HG03571 (cell line): ENCODE measurements at regions not wholly inside any gene's neighbourhood (a gene's known extent, or its start where the extent isn't known, plus 50 kb on each side); places are given as distances from the start of the nearest gene placed in this dataset.

Experiments used
- ATAC-seq: cut with Tn5 transposase; IDR thresholded peaks from one replicate; pipeline ENCODE4 v1.9.1; 2021; ENCODE audit not compliant: unreplicated experiment

DNA sequence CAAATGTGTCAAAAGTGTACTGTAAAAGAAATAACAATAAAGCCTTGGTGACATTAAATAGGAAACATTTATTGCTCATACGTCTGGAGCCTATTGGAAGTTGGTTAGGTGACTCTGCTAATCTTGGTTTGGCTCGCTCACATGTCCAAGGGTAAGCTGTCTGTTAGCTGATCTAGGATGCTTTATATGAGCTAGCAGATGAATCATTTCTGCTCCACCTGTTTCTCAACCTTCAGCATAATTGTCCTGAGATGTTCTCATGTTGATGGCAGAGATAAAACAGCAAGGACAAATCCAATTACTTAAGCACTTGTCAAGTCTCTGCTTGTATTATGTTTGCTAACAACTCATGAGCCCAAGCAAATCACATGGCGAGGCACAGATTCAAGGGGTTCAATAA is 56.0 kb upstream of the CD53 start:
- ATAC-seq: no peak

- no peak for ATAC-seq
These were observed 61.4 kb upstream of the CD53 start for GRCh38 chr1:110811529-110811928.

- ATAC-seq: no peak
These were observed 72.9 kb upstream of the CD53 start for GRCh38 chr1:110800079-110800478.

GRCh38 chr1:110798691-110799256 is 74.2 kb upstream of the CD53 start:
- ATAC-seq: no peak

GRCh38 chr1:110788673-110789072 is 84.3 kb upstream of the CD53 start:
- ATAC-seq: no peak

- ATAC-seq: peak; percentile 73
These were observed 85.4 kb upstream of the CD53 start for GRCh38 chr1:110787328-110788071.

- ATAC-seq: no peak
These were observed 86.1 kb upstream of the CD53 start for GRCh38 chr1:110786802-110787327.

GRCh38 chr1:110785612-110786011 is 87.3 kb upstream of the CD53 start:
- no peak for ATAC-seq

GRCh38 chr1:110785055-110785454 is 87.9 kb upstream of the CD53 start:
- ATAC-seq: no peak

DNA sequence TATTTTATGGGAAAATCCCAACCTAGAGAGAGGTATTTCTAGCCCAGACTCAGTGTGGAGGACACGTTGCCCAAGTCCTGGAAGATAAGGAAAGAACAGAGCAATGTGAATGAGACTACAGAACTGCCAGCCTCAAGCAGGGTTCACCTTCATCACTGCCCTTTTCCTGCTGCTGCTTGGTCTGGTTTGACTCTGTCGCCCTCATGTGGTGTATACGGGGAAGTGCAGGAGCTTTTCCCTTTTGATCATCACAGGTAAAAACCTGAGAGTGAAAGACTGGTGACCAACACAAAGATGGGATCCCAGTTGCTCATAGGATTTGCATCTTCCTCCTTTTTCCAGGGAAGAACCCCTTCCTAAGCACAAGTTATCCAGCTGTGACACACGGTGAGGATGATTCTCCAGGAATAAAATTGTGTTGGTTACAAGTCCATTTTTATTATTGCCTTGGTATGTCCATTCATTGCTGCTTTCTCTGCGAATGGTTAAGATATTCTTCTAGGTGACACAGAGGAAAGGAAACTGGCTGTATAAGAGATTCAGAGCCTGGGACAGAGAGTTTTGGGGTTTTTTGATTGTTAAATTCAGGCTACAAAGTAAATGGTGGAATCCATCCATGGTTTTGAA is 89.5 kb upstream of the CD53 start:
- no peak for ATAC-seq

- ATAC-seq: no peak
These were observed 91.4 kb upstream of the CD53 start for GRCh38 chr1:110781525-110781924.

DNA sequence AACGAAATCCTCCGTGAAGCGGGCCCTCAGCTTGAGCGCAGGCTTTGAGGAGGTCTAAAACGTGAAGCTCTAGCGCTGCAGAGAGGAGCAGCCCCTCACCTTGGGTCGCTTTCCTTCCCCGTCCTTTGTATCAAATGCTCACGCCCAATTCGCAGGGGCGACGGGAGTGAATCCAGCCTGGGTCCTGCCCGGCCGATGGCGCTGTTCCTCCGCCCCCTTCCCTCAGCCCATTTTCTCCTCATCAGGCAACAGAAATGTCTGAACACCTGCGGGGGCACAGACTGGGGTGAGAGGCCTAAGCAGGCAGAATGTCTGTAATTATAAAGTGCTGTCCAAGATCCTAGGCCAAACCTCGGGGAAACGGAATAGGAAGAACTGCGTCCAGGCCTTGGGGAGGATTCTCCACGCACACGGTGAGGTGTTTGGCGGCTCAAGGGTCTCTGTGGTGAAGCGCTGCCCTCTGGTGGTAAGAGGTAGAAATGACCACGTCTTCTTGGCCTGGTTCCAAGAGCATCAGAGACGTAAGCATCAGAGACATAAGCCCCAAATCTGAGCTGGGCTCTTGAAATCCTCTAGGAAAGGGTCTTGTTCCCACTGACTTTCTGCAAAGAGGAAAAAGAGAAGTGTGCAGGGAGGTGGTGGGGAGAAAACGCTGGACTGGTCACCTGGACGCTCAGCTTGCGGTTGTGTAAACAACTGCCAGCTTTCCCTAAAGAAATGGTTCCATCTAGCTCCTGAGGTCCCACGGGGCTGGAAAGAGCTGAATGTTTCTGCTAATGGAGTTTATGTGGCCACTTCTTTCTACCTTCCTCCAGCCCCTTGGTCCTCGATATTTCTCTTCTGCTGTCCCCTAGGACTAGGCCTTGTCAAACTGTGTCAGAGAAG is 92.1 kb upstream of the CD53 start:
- no peak for ATAC-seq

DNA sequence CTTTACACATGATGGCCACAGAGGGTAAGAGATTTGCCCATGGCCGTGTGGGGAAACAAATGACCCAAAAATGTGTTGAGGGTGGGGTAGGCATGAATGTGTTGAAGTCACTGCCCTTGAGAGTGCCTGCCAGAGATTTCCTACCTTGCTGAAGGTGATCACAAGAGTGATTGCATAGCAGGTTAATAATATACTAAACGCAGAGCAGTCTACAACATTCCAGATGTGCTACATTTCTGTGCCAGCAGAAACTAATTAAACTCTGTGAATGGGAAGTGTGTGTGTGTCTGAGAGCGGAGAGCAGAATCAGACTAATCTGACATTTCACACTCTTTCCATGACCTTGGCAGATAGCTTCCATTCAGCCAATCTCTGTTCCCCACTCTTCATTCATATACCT is 93.3 kb upstream of the CD53 start:
- no peak for ATAC-seq

DNA sequence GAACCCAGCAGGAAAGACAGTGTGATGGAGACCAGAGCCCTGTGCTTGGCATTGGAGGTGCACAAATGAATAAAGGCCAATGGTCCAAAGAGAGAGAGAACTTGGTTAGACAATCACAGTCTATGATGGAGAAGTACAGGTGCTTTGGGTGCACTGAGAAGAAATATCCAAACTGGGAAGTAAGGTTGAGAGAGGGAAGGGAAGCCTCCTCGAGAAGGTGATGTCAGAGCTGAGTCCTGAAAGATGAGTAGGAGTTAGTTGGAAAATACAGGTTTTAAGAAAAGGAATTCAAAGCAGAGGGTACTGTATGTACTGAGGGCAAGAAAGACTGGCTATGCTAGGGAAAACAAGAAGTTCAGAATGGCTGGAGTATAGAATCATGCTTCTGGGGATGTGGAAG is 94.1 kb upstream of the CD53 start:
- no peak for ATAC-seq

DNA sequence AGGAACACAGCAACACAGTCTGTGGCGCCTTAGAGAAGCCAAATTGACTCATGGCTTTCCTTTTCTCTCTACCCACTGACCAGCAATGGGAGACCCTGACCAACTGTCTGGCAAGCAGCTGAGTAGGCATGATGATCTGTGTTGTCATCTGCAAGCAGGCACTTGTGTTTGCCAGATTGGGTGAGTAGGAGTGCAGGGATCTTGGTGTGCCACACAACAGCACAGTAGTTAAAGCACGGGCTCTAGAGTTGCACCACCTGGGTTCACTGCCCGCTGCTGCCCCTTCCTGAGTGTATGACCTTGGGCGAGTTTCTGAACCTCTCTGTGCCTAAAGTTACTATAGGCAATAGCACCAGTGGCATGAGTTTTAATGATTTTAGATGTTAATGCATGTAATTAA is 95.7 kb upstream of the CD53 start:
- ATAC-seq: no peak

DNA sequence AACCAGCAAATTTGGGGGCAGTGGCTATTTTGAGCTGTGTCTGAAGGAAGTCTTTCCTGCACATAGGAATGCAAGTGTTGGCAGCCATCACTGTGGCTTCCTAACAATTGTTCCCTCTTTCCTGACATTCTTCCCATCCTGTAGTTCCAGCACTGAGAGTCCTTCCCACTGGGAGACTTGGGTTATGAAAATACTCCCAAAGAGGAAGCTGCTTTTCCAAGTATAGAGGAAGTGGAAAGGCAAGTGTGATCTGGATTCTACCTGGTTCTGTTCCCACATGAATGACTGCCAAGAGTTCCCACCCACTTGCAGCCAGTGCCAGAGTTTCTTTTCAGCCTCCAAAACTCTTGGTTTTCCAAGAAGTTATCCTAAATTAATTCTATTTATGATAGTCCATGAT is 98.5 kb upstream of the CD53 start:
- no peak for ATAC-seq

- no peak for ATAC-seq
These were observed 99.1 kb upstream of the KCNA3 start for GRCh38 chr1:110773813-110774212.

DNA sequence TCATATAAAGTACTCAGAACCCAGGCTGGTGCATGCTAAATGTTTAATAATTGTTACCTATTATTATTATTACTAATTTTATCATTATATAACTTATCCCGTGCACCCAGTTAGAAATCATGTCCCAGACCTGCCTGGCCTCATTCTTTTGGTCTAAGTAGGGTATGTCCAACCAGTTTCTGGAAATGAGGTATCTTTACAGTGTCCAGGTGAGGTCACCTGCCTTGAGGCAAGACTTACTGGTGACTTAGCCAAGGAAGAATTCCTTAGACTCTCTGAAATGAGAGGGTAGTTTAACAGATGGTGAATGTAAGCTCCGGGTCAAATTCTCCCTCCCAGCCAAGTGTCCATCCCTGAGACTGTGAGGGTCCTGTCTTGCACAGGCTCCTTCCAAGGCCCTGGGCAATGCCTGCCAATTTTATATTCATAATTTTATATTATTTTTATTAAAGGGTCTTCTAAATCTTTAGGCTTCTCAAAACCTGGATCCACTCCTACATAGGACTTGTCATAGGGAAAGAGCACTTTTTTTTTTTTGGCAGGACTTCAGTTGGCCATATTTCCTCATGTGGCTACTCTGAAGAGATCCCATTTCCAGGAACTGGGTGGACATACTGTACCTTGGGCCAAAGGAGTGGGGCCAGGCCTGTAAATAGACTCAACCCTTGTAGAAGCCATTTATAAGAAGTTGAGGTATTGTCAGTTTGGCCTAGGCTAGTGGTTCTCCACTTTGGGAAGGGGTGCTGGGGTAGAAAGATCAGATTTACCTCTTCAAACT is 96.7 kb upstream of the KCNA3 start:
- no peak for ATAC-seq

DNA sequence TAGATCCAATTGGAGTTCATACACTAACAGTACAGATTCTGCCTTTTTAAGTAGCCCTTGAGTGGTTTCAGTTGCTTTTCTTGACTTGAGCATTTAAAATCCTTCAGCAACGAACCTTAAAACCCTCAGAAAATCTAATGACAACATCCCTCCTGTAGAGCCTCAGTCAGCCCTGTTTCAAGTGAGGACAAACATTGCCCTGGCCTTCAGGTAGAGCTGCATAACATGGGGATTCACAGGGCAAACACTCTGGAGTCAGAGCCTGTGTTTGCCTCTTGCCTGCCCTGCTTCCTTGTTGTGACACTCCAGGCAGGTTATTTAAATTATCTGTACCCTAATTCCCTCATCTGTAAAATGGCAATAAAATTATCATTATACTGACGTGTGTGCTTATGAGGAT is 96.1 kb upstream of the KCNA3 start:
- ATAC-seq: no peak

DNA sequence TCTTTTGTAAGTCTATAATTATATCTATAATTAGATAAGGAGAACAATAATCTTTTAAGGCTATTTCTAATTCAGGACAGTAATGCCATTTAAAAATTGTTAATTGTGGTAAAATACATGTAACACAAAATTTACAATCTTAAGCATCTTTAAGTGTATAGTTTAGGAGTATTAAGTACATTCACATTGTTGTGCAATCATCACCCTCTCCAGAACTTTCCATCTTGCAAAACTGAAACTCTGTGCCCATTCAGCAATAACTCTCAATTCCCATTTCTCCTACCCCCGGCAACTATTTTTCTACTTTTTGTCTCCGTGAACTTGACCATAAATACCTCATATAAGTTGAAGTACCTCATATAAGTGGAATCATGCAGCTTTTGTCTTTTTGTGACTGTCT is 93.9 kb upstream of the KCNA3 start:
- ATAC-seq: no peak

- ATAC-seq: no peak
These were observed 91.6 kb upstream of the KCNA3 start for GRCh38 chr1:110766336-110766647.
